Sigmoid colon (tissue), 4 donors: ENCODE measurements at regions not wholly inside any gene's neighbourhood (a gene's known extent, or its start where the extent isn't known, plus 50 kb on each side); places are given as distances from the start of the nearest gene placed in this dataset.

Experiments used
- POLR2A ChIP-seq, 2 donors: fragments of 450-650 bp; IDR thresholded peaks; one replicate each; pipeline ENCODE4 v1.6.1; 2016; ENCODE audit warnings: antibody characterized with exemption in 2 of 2, mild to moderate bottlenecking in 2 of 2, moderate library complexity in 2 of 2
- POLR2AphosphoS5 ChIP-seq, 4 donors: sonication (generic); formaldehyde crosslinking; IDR thresholded peaks; one replicate each; pipeline ENCODE4 v1.6.1; 2017; ENCODE audit warnings: antibody characterized with exemption in 4 of 4
- TF ChIP-seq, protein P1 (sequence below), 4 experiments: fragments of 450-650 bp in 3 of 4; fragments of 200-600 bp in 1 of 4; IDR thresholded peaks; one replicate each; pipeline ENCODE4 v1.5.1; 2016 to 2019; ENCODE audit warnings: antibody characterized with exemption in 4 of 4, mild to moderate bottlenecking in 3 of 4, moderate library complexity in 2 of 4

DNA sequence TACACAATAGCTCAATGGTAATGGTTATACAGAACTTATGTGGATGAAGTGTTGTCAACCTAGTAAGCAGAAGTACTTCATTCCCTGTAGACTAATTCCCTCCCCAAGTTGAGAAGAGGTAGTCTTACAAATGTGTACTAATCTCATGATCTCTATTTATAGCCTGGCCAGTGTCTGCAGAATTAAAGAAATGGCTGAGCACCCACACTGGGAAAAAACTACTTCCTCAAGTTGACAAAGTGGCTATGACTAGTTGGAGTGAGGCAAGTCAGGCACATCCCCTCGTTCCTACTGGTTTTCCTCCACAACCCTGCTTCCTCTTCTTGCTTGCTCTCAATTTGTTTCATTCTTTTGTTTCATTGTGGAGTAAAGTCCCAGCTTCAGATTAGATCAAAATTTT is 566.7 kb upstream of the ZNF717 start:
- TF ChIP-seq, protein P1, sequence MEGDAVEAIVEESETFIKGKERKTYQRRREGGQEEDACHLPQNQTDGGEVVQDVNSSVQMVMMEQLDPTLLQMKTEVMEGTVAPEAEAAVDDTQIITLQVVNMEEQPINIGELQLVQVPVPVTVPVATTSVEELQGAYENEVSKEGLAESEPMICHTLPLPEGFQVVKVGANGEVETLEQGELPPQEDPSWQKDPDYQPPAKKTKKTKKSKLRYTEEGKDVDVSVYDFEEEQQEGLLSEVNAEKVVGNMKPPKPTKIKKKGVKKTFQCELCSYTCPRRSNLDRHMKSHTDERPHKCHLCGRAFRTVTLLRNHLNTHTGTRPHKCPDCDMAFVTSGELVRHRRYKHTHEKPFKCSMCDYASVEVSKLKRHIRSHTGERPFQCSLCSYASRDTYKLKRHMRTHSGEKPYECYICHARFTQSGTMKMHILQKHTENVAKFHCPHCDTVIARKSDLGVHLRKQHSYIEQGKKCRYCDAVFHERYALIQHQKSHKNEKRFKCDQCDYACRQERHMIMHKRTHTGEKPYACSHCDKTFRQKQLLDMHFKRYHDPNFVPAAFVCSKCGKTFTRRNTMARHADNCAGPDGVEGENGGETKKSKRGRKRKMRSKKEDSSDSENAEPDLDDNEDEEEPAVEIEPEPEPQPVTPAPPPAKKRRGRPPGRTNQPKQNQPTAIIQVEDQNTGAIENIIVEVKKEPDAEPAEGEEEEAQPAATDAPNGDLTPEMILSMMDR (IDR thresholded peaks at IDR 0.05), result no peak
- TF ChIP-seq POLR2AphosphoS5 (IDR thresholded peaks at IDR 0.05), result no peak
- no peak for TF ChIP-seq POLR2A (IDR thresholded peaks at IDR 0.05)
